DMS53 (cell line): ENCODE measurements at regions not wholly inside any gene's neighbourhood (a gene's known extent, or its start where the extent isn't known, plus 50 kb on each side); places are given as distances from the start of the nearest gene placed in this dataset.

Source experiments
- DNase-seq: peaks from one replicate; lab custom pipeline; 2025; lab: John Stamatoyannopoulos, UW

DNA sequence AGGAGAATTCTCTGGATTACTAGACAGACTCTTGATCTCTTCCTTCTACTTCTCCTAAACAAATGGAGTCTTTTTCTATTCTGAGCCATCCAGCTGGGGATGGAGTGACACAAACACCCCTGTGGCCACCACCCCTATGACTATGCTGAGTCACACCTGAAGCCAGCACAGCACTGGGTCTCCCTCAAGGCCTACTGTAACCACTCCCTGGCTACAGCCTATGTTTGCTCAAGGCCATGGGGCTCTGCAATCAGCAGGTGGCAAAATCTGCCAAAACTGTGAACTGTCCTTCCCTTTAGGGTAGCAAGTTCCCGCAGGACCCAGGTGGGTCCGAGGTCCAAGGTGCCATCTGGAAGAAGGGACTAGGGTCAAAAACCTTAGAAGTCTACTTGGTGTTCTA lies 132.3 kb downstream of the TINAG start:
- peak; percentile 38 for DNase-seq

DNA sequence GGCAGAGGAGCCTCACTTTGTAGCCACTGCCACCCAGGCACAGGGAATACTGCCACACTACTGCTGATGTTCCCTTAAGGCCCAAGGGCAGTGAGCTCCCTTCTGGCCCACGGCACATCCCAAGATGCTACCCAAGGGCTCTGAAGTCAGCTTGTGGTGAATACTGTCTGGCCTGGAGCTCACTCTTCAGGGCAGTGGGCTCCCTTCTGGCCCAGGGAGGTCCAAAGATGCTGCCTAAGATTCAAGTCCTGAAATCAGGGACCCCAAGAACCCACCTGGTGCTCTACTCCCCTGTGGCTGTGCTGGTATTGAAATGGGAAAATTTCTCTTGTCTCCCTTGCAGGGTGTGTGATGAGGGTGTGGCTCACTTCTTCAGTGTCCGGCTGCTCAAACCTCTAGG lies 132.8 kb downstream of the TINAG start:
- DNase-seq, result no peak

DNA sequence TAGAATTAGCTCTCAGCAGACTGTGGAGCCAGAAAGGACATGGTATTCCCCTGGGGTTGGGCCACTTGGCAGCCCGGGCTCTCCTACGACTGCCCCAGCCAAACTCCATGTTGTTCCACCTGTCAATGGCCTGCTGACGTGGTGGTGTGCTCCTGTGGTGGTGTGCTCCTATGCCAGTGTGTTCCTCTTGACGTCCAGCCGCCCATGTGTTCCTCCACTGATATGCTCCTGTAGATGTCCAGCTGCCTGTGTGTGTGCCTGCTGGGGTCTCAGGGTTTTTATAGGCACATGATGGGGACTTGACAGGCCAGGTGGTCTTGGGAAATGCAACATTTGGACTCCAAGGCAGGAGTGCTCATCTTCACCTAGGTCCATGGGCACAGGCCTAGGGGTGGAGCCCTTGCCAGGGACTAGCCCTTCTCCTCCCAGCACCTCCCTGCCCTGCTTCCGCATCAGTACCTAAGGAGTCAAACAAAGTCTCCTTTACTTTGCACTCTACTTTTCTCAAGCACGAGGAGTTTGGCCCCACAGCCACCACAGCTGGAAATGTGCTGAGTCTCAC lies 133.5 kb downstream of the TINAG start:
- DNase-seq, result no peak

DNA sequence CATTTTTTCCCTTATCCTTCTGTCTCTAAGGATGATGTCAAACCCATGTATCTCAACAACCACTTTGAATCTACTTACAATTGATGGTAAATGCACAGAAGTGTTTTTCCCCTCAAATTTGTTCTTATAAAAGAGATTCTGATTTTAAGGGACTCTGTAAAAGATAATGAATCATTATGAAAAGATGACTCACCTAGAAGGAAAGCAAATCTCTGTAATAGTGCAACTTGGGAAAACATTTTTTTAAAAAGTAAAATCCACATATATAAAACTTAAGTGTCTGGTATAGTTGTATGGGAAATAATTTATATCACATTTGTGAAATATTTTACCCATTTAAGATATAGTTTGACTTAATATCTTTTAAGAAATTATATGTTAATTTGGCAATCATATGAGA lies 137.0 kb downstream of the TINAG start:
- no peak for DNase-seq

DNA sequence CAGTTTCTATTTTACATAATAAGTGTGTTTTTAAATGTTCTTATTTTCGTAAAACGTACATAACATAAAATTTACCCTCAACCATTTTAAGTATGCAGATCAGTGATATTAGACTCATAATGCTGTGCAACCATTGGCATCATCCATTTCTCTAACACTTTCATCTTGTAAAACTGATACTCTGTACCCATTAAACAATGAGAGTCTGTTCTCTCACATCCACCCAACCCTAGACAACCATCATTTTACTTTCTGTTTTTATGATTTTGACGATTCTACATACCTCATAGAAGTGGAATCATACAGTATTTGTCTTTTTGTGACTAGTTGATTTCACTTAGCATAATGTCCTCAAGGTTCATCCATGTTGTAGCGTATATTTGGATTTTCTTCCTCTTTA lies 140.4 kb downstream of the TINAG start:
- no peak for DNase-seq

DNA sequence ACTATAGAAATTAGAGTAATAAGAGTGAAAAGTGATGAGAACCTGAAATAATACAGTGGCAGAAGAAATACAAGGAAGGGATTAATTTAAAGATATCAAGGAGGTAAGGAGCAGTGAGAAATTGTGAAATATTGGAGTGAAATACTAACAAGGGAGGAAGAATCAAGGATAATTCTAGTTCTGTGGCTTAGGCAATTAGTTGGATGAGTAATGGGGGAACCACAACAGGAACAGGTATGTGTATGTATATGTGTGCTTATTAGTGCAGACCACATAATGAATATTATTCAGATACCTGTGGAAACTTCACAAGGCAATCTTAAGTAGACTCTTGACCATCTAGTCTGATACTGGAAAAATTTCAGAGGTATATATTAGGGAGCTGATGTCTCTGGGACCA lies 143.3 kb downstream of the TINAG start:
- no peak for DNase-seq

DNA sequence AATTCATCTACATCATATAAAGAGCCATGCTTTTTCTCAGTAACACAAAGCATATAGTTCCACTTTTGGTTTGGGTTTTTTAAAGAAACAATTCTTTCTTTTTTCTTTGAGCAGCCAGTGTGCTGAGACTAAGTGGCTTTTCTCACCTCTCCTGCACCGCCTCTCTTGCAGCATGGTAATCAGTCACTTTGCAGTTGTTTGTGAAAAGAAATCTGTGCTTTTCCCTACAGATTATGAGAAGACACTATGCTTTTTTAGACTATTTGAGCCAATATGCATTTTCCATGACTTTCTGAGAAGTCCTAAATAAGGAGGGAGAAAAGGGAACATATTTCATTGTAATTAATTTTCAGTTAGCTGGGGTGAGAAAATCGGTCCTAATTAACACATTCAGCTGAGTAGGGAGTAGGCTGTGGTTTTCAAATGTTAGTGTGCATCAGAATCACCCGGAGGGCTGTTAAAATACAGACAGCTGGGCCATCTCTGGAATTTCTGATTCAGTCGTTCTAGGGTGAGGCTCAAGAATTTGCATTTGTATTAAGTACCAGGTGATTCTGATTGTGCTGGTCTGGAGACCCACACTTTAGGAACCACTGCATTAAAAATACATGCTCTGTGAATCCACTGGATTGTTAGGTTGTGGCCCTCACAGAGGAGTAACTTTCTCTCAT lies 155.2 kb downstream of the TINAG start:
- DNase-seq, result no peak

DNA sequence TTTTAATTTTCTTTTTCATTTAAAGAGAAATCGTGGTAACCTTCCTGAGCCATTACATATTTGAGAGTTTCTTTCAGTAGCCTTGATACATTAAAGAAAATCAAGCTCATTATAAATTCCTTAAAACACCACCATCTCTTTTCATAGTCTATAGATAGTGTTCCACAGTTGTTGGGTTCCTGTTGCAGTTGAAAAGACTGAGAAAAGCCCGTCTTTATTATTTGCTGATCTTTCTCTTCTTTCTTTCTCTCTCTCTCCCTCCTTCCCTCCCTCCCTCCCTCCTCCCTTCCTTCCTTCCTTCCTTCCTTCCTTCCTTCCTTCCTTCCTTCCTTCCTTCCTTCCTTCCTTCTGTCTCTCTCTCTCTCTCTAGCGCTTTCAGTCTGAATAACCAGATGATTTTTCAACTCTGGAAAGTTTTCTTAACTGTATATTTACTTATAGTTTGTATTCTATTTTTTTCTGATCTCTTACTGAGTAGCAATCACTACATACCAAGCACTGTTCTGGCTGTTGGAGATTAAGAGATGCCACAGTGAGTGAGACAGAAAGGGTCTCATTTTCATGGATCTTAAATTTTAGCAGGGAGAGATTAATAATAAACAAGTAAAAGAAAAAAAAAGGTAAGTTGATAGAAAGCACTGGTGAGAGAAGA lies 157.5 kb downstream of the TINAG start:
- DNase-seq, result no peak

DNA sequence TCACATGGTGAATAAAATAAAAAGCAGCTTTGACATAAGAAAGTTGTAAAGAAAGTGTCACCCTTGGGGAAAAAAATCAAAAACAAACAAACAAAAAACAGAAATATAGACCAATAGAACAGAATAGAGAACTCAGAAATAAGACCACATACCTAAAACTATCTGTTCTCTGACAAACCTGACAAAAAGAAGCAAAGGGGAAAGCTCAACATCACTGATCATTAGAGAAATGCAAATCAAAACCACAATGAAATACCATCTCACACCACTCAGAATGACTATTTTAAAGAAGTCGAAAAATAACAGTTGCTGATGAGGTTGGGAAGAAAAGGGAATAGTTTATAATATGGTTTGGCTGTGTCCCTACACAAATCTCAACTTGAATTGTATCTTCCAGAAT lies 159.1 kb downstream of the TINAG start:
- no peak for DNase-seq

DNA sequence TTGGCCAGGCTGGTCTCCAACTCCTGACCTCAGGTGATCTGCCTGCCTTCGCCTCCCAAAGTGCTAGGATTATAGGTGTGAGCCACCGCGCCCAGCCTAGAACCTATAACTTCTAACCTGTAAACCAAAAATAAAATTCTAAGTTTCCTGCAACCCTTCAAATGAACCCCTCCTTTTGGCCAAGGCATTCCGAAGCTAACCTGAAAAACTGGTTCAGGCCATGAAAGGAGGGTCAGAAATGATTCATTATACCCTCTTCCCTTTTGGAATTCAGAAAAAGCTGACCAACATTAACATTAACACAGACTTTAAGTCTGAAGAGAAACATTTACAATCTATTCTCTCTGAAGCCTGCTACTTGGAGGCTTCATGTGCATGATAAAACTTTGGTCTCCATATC lies 165.1 kb downstream of the TINAG start:
- DNase-seq, result no peak

DNA sequence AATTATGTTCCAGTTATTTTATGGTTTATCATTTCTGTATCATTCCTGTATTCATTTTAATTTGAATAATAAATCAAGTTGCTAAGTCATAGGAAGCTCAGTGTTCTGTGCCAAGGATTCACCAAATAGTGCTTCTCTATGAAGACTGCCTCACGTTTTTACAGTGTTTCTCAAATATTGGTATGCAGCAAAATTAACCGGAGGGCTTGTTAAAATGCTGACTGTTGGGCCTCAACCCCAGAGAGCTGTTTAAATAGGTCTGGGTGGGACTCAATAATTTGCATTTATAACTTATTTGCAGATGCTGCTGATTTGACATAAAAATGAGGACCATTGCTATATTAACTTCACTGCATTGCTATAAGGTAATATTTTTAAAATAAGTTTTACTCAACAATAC lies 166.7 kb downstream of the TINAG start:
- DNase-seq, result no peak

DNA sequence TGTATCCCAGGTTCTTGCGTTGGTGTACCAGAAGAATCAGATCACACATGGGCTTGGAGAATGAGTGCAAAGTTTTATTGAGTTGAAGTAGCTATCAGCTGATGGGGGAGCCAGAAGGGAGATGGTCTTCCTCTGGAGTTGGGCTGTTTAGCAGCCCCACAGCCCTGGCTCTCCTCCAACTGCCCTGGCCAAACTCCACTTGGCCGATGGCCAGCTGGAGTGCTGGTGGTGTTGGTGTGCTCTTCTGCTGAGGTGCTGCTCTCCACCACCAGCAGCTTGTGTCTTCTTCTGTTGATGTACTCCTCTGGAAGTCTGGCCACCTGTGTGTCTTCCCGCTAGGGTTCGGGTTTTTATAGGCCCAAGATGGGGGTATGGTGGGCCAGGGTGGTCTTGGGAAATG lies 172.8 kb downstream of the TINAG start:
- no peak for DNase-seq

DNA sequence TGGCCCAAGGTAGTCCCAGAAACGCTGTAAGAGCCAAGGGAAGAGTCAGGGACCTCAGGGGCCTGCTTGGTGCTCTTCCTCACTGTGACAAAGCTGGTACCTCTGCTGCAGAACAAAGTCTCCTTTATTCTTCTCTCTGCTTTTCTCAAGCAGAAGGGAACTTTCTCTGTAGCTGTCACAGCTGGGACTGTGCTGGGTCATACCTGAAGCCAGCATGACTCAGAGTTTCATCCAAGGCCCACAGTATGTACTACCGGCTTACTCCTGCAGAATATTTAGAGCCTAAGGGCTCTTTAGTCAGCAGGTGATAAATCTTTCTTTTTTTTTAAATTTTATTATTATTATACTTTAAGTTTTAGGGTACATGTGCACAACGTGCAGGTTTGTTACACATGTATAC lies 183.2 kb downstream of the TINAG start:
- DNase-seq, result peak; percentile 10

DNA sequence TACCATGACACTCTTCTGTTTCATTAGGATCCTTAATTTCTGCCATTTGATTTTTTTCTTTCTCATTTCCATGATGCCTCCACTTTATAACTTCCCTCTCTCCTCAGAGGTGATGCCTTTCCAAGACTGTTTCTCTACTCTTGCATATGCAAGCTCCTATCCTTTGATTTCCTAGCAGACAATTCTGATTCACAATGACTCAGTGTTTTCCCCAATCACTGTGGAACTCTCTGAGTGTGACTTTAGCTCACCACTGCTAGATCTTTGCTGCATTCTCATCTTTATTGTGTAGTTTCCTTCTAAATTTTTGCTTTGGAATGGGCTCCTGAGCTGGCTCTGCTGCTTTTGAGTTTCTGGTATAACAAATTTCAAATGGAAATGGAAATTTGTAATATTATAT lies 184.9 kb downstream of the TINAG start:
- peak; percentile 30 for DNase-seq

DNA sequence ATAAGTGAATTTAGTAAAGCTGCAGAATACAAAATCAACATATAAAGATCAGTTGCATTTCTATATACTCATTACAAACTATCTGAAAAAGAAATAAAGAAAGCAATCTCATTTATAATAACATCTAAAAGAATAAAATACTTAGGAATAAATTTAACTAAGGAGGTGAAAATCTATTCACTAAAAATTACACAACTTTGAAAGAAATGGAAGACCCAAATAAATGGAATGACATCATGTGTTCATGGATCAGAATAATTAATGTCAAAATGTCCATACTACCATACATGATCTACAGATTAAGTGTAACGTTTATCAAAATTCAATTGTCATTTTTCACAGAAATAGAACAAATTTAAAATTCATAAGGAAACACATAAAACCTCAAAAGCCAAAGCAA lies 194.9 kb downstream of the TINAG start:
- no peak for DNase-seq

DNA sequence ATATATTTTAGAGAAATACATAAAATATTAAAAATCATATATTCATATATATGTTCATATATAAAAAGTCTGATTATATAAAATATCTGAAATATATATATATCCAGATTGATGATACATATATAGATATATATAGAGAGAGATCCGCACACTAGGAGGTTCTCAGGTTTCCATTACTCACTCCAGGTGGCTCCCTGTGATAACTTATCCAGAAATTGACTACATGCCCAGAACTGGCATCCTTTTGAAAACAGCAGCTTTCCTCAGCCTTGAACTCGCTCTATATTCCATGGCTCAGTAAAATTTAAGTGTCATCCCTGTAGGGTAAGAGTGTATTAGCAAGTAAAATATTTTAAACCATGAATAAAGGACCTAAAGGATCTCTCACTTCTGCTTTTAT lies 206.8 kb downstream of the TINAG start:
- DNase-seq, result peak; percentile 54

DNA sequence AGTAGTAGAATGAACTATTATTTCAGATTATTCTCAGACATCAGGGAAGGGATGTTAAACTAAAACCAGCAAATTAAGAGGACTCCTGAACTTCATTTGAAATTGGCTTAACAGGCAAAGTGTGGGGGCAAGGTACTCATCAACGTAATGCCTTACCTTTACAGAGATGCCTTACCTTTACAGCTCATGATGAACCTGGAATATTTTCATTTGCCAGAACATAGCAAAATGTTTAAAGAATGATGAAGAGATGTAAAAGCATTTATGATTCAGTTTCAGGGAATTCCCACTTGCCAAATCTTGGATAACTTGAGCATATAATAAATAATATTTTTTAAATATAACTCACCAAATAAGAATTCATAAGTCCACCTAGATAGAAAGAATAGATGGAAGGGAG lies 207.5 kb downstream of the TINAG start:
- DNase-seq, result no peak

DNA sequence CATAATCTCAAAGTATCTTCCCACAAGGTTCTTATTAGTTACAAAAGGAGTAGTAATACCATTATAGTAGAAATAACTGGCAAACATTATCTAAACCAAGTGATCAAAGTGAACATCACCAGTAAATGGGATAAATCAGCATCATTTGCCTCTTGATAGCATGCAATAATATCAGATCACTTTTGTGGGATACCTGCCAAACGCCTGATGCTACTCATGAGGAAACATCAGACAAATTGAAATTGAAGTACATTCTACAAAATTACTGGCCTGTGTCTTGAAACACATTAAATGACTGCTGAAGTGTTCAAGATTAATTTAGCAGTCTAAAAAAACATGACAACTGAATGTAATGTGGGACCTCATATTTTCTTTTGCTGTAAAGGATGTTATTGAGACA lies 208.1 kb downstream of the TINAG start:
- no peak for DNase-seq

DNA sequence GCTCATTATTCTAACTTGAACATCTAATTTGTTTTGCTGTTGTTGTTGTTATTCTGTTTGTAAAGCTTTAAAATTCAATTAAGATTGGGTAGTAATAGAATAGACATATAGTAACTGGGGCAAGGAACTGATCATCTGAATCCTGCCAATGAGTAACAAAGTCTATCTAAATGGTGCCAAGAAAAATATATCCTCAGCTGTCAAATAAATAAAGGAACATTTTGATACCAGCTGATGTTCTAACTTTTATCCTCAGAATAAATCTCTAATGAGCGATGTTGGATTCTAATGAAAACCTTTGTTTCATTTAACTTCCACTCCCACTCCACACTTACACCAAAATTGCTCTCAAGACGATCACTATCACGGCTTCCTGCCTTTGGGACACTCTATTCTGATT lies 210.9 kb downstream of the TINAG start:
- DNase-seq, result no peak

DNA sequence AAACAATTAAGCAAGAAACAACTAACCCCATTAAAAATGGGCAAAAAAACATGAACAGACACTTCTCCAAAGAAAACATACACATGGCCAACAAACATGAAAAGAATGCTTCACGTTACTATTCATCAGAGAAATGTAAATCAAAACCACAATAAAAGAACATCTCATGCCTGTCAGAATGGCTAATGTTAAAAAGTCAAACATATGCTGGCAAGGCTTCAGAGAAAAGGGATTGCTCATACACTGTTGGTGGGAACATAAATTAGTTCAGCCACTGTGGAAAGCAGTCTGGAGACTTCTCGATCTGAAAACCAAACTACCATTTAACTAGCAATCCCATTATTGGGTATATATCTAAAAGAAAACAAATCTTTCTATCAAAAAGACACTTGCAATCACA lies 217.5 kb downstream of the TINAG start:
- DNase-seq, result no peak

DNA sequence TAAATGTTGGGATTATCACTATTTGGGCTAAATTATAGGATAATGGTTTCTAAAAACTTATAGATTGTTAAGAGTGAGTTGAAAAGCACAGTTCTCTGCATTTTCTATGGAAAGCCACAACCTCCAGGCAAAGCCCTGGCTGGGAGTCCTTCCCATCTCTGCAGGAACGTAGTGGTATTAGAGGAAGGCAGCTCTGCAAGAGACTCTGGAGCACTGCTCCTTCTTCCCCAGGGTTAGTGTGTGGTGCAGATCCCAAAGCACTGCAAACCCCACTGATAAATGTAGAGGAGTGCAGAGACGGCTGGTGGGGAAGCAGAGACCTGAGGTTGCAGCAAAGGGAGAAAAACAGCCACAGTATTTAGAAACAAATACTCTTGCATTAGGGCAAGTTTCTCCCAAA lies 225.3 kb downstream of the TINAG start:
- no peak for DNase-seq

DNA sequence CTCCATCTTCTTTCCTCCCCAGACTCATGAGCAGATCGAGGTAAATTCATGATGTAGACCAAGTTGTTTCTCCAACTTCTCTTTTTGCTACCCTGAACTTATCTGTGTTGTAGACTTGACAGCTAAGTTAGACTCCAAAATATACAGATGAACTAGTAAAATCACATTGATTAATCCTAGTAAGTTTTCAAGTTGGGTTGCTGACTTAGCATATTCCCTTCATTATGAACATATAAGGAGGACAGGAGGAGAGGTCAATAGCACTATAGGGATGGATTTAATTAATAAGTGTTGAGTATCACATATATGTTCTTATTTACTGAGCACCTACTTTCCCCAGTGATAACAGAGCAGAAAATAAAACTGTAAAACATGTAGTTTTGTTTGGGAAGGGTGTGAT lies 227.3 kb downstream of the TINAG start:
- DNase-seq, result no peak

DNA sequence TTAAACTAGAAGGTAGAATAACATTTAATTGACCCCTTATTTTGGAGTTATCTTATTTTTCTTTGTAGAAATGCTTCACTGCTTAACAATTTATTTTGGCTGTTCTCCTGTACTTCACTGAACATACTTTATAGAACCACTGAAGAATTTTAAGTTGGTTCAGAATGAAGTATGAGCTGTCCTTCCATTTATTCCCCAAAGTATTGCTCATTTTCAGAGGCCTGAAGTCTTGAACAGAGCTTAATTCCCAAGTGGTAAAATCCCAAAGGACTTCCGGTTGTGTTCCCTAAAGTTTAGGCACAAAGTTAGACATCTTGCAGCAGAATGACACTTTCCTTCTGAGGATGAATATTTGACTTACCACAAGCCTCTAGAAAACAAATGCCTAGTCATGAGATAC lies 233.3 kb downstream of the TINAG start:
- DNase-seq, result no peak

DNA sequence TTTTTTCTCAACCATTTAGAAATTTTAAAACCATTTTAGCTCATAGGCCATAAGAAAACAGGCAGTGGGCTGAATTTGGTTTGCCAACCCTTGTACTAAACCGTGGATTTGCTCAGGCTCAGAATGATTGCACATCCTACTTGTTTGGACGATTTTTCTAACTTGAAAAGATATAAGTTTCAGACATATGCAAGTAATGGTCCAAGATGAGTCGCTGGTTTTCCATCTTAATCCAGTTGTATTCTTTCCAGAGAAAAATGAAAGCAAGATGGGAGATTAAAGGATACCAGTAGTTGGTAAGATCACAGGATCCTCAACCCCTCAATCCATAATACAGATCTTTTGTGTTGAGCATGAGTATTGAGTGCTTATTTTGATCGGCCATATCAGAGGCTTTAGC lies 250.9 kb downstream of the TINAG start:
- no peak for DNase-seq
